Stomach (tissue), 8 donors: ENCODE measurements at regions not wholly inside any gene's neighbourhood (a gene's known extent, or its start where the extent isn't known, plus 50 kb on each side); places are given as distances from the start of the nearest gene placed in this dataset.

ENCODE experiments used
- DNase-seq, 2 donors: peaks; one replicate each; pipeline versions ENCODE4 v3.0.0 to v3.0.0-alpha.2; 2013 to 2019
- H3K27ac ChIP-seq, 5 donors: fragments of 200-600 bp in 4 of 5; sonication (generic) in 4 of 5; one replicate each; pipeline ENCODE4 v1.5.1; 2013 to 2019; ENCODE audit warnings: mild to moderate bottlenecking in 1 of 5, moderate library complexity in 1 of 5
- H3K27me3 ChIP-seq, 3 donors: fragments of 200-600 bp; sonication (generic); one replicate each; pipeline ENCODE4 v1.5.1; 2017 to 2019; ENCODE audit warnings: mixed run types in 1 of 3
- H3K36me3 ChIP-seq, 4 donors: fragments of 200-600 bp; sonication (generic); 1 replicate in 3 of 4; 2 replicates in 1 of 4; pipeline ENCODE4 v1.5.1; 2016 to 2019
- H3K4me1 ChIP-seq, 4 donors: fragments of 200-600 bp; sonication (generic); one replicate each; pipeline ENCODE4 v1.5.1; 2016 to 2019
- H3K4me3 ChIP-seq, 4 donors: fragments of 200-600 bp; sonication (generic) in 3 of 4; one replicate each; pipeline ENCODE4 v1.5.1; 2016 to 2019; ENCODE audit warnings: mild to moderate bottlenecking in 1 of 4
- H3K9me3 ChIP-seq, 4 donors: fragments of 200-600 bp; sonication (generic); one replicate each; pipeline ENCODE4 v1.5.1; 2016 to 2019
- CTCF ChIP-seq, 7 experiments: fragments of 450-650 bp in 4 of 7; fragments of 200-600 bp in 3 of 7; sonication (generic) in 3 of 7; IDR thresholded peaks; one replicate each; pipeline ENCODE4 v1.5.1; 2016 to 2019; ENCODE audit warnings: antibody characterized with exemption in 7 of 7, control low read depth in 2 of 7, mild to moderate bottlenecking in 1 of 7
- EP300 ChIP-seq: sonication (generic); formaldehyde crosslinking; IDR thresholded peaks from one replicate; pipeline ENCODE4 v1.6.1; 2017; ENCODE audit warnings: antibody characterized with exemption
- POLR2A ChIP-seq, 4 donors: fragments of 450-650 bp; IDR thresholded peaks; one replicate each; pipeline ENCODE4 v1.6.1; 2016; ENCODE audit warnings: antibody characterized with exemption in 4 of 4, control low read depth in 2 of 4, mild to moderate bottlenecking in 1 of 4, moderate library complexity in 1 of 4
- POLR2AphosphoS5 ChIP-seq, 3 donors: sonication (generic); formaldehyde crosslinking; IDR thresholded peaks; one replicate each; pipeline ENCODE4 v1.6.1; 2016; ENCODE audit warnings: antibody characterized with exemption in 3 of 3
- WGBS, 5 donors: extraction: QIAGEN DNeasy Blood & Tissue Kit in 3 of 5; methylation state at CpG; one replicate each; pipeline versions ENCODE4 v1.1.5 to v1.1.7; 2013 to 2018; 5-methylcytosine and 5-hydroxymethylcytosine counted together
- intact Hi-C: fragments of 100-400 bp; cut with DNase I; formaldehyde crosslinking; loops from one replicate; pipeline ENCODE4 v1.15.1; 2023; ENCODE audit warnings: low total_unique reads
- donor health status: healthy with polysubstance abuse.
- donor health status: Bipolar disorder and iron deficiency.
- donor health status: healthy.

GRCh38 chr6:141501616-141502015, 631.1 kb upstream of the GJE1 start:
- intact Hi-C loops: no loop called here
- TF ChIP-seq EP300 (no peak), POLR2AphosphoS5 (IDR thresholded peaks at IDR 0.05) (no peak), CTCF (IDR thresholded peaks at IDR 0.05) (no peak), POLR2A (IDR thresholded peaks at IDR 0.05) (no peak)

GRCh38 chr6:141498977-141499376, 633.7 kb upstream of the GJE1 start:
- no peak overlapping the region for H3K27ac ChIP-seq
- no peaks in the 10 kb centered on the region for H3K27me3 ChIP-seq
- intact Hi-C loops: no loop called here
- H3K9me3 ChIP-seq: no peaks in the 10 kb centered on the region
- no peak for TF ChIP-seq CTCF (IDR thresholded peaks at IDR 0.05)
- TF ChIP-seq POLR2AphosphoS5 (IDR thresholded peaks at IDR 0.05): no peak
- no peak for TF ChIP-seq EP300
- no peak for TF ChIP-seq POLR2A (IDR thresholded peaks at IDR 0.05)
- no peak for DNase-seq
- 82 to 84% (median 84%) methylated on average over 3 of the region's 3 CpGs for WGBS, 5 donors
- no peaks in the 10 kb centered on the region for H3K4me1 ChIP-seq
- H3K36me3 ChIP-seq: no peaks in the 10 kb centered on the region
- H3K4me3 ChIP-seq: no peak overlapping the region

More at GRCh38 chr6:141501616-141502015, 631.1 kb upstream of the GJE1 start:
- peaks cover 0 to 25% (median 20%) of the 10 kb centered on the region in 4 donors for H3K9me3 ChIP-seq
- no peaks in the 10 kb centered on the region for H3K4me1 ChIP-seq
- WGBS, 5 donors: 75 to 97% (median 91%) methylated on average over 1 of the region's 1 CpG
- H3K27ac ChIP-seq: no peak overlapping the region
- no peaks in the 10 kb centered on the region for H3K27me3 ChIP-seq
- H3K36me3 ChIP-seq: no peaks in the 10 kb centered on the region
- no peak overlapping the region for H3K4me3 ChIP-seq
- DNase-seq: no peak

- intact Hi-C loops: no loop called here
- TF ChIP-seq EP300 (no peak), CTCF (IDR thresholded peaks at IDR 0.05) (no peak), POLR2A (IDR thresholded peaks at IDR 0.05) (no peak), POLR2AphosphoS5 (IDR thresholded peaks at IDR 0.05) (no peak)
- Histone ChIP-seq H3K4me1 (no peaks in the 10 kb centered on the region), H3K4me3 (no peak overlapping the region), H3K27ac (no peak overlapping the region), H3K27me3 (no peaks in the 10 kb centered on the region), H3K36me3 (no peaks in the 10 kb centered on the region), H3K9me3 (no peaks in the 10 kb centered on the region)
- DNase-seq: peak in 1 of 2 donors; percentile 13
- 79 to 95% (median 90%) methylated on average over 2 of the region's 2 CpGs for WGBS, 5 donors
Observed at GRCh38 chr6:141492521-141493284, 640.0 kb upstream of the GJE1 start.

GRCh38 chr6:141491684-141492083, 641.0 kb upstream of the GJE1 start:
- no peaks in the 10 kb centered on the region for H3K27me3 ChIP-seq
- no peaks in the 10 kb centered on the region for H3K4me1 ChIP-seq
- no peak for DNase-seq
- H3K9me3 ChIP-seq: no peaks in the 10 kb centered on the region
- H3K4me3 ChIP-seq: no peak overlapping the region
- TF ChIP-seq POLR2AphosphoS5 (IDR thresholded peaks at IDR 0.05): no peak
- no peak for TF ChIP-seq EP300
- no peak for TF ChIP-seq POLR2A (IDR thresholded peaks at IDR 0.05)
- no peak for TF ChIP-seq CTCF (IDR thresholded peaks at IDR 0.05)
- no peaks in the 10 kb centered on the region for H3K36me3 ChIP-seq
- intact Hi-C loops: no loop called here
- H3K27ac ChIP-seq: no peak overlapping the region
